ENCODE measurements at regions not wholly inside any gene's neighbourhood (a gene's known extent, or its start where the extent isn't known, plus 50 kb on each side); places are given as distances from the start of the nearest gene placed in this dataset.

- TF ChIP-seq CTCF (IDR thresholded peaks at IDR 0.05) (no peak), POLR2A (IDR thresholded peaks at IDR 0.05) (no peak), EP300 (IDR thresholded peaks at IDR 0.05) (no peak)
Observed at GRCh38 chr11:70595016-70595415, 196.7 kb downstream of the CTTN start.

All from ovary (tissue), 3 donors.